Stimulated activated CD4-positive, alpha-beta T cell treated with anti-CD3 and anti-CD28 coated beads, Interleukin-12 subunit alpha, Interleukin-12 subunit beta, amount 100 ng/mL, for 4 hours (primary cell): ENCODE measurements at regions not wholly inside any gene's neighbourhood (a gene's known extent, or its start where the extent isn't known, plus 50 kb on each side); places are given as distances from the start of the nearest gene placed in this dataset.

Experiments
- DNase-seq: peaks from one replicate; pipeline ENCODE4 v3.0.0-alpha.2; 2020

DNA sequence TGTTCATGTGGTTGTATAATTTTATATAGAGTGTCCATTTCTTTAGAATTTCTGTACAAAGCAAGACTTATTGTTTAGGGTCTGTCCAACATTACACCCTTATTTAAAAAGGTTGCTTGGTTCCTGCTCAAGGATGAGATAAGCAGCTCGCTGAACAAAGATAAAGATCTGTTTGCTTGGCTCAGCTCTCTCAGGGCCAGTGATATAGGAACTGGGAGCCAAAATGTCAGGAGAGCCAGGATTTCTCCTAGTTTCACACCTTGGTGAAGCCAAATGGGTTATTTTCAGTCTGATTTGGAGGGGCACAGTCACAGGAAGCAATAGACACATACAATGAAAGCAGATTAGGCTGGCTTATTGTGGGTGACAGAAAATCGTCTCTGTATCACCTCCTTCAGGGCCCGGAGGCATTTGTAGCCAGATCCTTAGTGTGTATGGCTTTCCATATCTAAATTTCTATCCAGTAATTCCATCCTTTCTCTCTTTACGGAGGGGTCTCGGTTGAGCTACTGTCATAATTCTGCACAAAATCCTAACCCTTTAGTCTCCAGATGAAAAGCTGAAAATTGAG lies 396.4 kb downstream of the TMEM232 start:
- DNase-seq, result no peak

DNA sequence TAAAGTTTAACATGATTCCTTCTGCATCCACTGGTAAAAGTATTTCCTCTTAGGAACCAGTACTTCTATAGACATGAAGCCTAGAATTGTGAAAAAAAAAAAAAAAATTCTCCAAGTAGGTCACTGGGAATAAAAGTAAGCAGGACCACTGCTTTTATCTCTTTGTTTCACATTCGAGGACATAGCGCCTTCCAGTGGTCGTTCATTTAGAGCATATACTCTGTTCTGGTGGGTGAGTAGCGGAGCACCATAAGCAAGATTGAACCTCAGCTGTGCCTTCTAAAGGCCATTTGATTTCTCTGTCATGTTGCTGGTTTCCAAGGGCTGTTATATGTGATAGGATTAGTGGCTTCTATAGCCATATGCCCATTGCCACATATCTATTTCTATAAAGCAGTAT lies 393.1 kb downstream of the TMEM232 start:
- no peak for DNase-seq

DNA sequence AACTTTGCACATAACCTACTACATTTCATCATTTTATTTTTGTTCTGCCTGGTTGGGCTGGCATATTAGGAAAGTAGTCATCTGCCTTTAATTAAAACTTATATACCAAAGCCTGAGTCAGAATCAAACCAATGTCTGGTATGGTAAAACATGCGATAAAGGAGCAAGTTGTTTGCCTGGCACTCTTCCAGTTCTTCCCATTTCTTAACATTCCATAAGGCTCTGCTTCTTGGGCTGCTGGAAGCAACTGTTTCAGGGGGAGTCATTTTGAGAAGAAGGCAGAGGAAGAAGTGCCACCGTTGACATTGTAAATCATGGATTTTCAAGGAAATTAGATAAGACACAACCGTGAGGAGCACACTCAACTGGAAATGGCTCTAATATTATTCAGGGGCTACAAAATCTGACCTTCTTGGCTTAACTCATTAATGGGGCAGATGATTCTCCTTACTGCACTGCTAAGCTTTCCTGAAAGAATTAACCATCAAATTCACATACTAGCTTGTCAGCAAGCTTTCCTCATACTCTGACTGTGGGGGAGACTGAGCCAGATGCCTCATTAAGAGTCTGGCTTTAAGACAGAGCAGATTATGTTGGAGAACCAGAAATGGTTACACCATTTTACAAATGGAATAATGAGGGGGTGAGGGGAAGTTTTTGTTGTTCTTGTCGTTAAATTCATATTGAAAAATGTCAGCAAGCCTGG lies 391.0 kb downstream of the TMEM232 start:
- no peak for DNase-seq

DNA sequence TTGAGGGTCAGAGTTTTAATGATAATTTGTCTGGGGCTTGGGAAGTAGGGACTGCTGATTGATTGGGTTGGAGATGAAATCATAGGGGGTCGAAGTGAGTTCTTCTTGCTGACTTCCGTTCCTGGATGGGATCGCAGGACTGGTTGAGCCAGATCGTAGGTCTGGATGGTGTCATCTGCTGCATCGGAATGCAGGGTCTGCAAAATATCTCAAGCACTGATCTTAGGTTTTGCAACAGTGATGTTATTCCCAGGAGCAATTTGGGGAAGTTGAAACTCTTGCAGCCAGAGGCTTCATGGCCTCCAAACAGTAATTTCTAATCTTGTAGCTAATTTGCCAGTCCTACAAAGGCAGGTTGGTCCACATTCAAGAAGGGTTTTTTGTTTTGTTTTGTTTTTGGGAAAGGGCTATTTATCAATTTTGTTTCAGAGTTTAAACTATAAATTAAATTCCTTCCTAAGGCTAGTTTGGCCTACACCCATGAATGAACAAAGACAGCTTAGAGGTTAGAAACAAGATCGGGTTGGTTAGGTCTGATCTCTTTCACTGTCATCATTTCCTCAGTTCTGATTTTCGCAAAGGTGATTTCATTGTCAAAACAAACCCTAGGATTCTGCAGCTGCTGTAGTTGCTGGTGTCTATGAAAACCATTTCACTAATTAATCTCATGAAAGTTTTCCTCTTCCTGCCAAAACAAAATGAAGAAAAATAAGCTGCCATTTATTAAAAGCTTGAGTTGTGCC lies 388.0 kb downstream of the TMEM232 start:
- no peak for DNase-seq

DNA sequence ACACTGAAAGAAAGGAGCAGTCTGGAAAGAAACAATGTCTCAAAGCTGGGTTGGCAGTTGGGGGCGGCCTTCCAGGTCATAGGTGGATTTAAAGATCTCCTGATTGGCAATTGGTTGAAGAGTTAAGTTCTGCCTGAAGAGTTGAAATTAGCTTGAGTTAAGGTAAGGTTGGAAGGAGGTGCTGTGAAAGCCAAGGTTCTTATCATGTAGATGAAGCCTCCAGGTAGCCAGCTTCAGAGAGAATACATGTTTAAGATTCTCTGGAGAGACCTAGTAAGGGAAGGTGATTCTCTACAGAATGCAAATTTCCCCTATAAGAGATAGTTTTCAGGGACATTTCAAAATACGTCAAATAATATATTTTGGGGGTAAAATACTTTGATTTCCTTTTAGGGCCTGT lies 387.1 kb downstream of the TMEM232 start:
- DNase-seq, result no peak

DNA sequence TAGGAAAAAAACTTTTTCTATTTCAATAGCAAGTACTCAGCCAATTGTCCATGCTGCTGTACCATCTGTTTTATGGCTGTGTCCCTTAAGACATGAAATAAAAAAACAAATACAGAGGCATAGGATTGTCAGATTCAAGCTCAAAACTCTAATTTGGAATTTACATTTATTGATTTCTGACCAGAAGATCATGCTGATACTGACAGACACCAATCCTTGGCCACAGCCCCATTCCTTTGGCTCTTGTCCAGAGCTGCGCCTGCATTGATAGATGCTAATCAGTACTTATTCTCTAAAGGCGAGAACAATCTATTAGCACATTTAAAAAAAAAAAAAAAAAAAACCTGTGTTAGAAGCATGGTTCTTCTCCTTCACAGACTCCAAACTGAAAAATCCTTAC lies 384.6 kb downstream of the TMEM232 start:
- no peak for DNase-seq

DNA sequence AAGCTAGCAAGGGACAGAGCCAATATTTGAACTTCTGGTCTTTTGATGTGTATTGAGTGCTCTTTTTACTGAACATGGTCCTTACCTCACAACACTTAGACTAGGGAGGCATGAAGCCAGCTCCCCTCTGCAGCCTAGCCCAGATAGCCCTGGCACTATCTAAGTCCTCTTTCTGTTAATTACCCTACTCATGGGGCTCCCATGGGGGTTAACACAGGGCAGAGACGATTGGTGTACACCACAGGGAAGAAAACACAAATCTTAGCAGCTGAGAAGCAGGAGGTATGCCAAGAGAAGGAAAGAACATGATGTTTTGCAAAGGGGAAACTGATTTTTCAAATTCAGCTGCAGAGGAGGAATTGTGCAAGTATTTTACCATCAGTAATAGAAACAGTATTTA lies 383.8 kb downstream of the TMEM232 start:
- no peak for DNase-seq

DNA sequence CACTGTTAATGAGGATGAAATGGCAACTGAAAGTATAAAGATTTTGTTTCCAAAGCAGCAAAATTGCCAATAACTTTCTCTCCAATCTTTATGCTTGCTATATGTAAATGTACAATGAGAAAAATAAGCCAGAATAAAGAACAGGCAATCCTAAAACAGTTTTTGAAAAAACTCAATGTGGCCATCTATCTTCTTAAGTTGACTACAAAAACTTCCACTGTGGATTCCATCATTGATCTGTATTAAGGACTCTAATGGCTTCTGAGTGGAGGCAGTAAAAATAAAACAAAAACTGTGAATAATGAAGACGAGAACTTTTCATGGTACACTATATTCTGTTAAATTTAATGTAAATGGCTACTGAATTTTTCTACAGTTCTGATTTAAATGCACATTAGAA lies 382.9 kb downstream of the TMEM232 start:
- DNase-seq, result no peak

DNA sequence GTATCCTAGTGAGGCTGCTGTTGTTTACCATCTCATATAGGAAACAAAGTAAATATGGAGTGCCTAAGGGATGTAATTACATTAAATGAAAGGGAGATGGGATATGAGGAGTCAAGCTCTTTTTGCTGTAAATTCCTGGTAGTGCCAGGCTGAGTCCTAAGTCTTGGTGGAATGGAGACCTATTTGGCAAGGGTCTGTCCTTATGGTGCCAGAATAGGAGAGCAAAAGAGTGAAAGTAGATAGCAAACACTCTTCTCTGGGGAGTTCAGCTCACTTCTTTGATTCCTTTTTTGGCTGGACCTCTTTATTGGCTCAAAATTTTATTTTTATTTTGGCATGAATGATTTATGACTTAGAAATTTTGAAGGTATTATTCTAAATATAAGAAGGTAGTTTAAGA lies 380.8 kb downstream of the TMEM232 start:
- DNase-seq, result no peak

DNA sequence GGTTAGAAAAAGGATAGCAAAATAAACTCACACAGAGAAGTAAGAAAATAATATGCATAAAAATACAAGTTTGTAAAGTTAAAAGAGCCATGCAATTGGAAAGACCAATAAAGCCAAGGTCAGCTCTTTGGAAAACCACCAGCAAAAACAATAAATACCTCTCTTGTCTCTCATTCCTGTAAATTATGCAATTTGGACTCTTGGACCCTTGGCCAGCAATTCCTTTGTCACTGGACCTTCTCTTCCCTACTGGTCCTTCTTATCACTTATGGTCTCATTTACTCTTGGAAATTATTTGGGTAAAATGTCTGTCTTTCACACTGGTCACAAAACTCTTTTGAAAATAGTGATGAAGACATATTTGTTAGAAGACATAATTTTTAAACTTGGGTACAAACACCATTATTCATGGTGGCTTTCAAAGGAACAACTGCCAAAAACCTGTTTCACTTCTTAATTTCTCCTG lies 379.5 kb downstream of the TMEM232 start:
- no peak for DNase-seq

DNA sequence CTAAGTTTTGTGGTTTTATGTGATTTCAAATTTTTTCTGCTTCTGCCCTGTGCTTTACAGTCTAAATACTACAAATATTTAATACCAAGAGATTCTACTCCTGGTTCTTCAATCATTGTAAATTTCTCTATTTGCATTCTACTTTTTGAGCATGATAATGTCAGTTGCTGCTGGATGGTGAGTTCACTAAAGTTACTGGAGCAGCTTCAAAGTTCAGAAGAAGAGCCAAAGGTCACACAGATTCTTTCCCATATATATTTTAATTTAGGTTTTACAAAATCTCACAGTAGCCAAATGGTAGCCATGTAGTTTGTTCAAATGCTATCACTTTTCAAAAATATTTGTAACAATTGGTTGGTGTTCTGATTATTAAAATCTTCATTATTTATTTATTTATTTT lies 378.7 kb downstream of the TMEM232 start:
- DNase-seq, result no peak

DNA sequence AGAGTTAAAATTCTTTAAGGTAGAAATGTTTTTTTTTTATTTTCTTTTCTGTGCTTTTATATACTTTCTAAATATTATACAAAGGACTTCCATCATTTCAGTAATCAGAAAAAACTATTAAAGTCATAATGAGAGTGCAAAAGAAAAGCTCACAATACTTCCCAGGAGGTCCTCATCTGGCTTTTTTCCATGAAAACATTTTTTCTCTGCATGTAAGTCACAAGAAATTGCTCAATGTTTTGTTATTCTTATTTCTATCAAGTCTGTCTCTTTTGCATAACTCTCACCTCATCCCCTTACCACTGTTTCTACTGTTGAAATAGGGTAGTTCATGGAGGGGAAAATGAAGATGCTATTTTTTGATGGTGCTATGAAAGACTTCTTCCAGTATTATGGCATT lies 375.0 kb downstream of the TMEM232 start:
- DNase-seq, result no peak

DNA sequence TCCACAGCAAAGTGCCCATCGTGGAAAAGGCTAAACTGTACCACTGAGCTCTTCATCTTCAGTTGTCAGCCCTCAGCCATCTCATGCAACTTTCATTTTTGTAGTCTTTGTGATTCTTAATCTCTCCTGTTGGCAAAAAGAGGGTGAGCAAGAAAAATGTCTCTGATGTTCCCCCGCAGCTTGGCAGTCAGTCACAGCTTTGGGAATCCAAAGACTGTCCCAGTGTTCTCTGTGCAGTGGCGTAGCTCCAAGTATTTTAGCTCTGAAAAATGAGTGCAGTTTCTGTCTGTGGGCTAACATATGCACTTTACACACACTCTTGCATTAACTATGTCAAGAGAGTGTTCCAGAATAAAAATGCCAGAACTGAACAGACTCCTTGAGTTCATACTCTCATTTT lies 372.2 kb downstream of the TMEM232 start:
- DNase-seq, result no peak

DNA sequence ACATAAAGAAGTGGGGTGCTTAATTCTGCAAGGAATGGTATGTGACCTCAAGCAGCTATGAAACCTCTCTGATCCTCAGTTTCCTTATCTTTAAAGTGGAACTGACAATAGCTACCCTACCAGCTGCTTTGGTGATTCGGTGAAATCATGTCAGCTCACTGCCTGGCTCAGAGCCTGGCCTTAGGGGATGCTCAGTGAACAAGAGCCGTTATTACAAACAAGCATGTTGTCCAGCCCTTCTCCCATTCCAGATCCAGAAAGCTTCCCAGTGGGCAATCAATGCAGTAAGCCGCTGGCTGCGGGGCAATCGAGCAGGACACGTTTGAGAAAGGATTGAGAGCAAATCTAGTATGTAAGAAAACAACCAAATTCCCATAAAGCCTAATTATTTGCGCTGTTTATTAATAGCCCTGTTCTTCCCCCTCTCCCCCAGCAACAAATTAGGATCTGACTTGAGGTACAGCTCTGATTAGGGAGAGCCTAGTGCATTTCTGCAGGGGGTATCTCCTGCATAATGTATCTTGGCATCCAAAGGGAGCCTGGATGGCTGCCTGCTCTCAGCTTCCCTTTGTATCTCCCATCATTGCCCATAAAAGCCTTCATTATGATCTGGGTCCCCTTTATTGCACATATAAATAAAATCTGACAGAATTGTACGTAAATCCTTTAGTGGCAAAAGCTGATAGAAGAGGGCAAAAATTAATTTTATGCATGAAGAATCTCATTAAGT lies 371.4 kb downstream of the TMEM232 start:
- DNase-seq, result no peak

DNA sequence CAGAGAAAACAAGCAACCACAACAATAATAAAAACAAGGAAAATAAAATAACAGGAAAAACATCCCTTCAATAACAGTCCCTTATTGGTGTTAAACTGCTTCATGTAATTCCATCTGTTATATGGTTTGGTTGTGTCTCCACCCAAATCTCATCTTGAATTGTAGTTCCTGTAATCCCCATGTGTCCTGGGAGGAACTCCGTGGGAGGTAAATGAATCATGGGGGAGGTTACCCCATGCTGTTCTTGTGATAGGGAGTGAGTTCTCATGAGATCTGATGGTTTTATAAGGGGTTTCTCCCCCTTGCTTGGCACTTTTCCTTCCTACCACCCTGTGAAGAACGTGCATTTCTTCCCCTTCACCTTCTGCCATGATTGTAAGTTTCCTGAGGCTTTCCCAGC lies 369.8 kb downstream of the TMEM232 start:
- no peak for DNase-seq

DNA sequence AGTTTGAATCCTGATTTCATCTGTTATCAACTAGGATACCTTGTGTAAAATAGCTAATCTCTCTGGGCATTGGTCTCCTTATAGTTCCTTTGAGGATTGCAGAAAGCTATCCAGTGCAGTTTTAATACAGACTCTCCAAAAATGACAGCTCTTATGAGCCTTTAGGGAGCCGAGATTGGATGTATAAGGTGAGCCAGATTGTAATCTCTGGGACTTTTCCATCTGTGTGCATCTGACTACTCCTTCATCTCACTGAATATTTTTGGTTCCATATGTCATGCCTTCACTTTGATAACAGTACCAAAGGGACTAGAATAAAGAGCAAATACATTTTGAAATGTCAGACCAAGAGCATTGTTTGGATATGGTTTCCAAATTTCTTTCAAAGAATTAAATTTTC lies 367.2 kb downstream of the TMEM232 start:
- no peak for DNase-seq

DNA sequence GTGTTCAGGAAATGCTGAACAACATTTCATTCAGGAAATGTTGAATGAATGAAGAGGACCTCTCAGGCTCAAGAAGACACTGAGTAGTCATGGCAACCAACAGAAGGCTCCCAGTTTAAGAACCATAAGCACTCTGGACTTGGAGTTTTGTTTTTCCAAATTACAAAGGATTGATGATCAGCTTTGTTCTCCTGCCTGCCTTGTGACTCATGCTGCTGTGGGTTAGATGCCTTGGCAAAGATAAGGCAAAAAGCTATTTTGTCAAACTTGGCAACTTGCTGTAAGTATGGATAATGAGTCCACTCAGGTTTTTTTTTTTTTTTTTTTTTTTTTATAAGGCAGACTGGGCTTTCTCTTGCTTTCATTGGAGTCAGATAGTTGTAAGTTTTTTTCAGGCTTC lies 365.0 kb downstream of the TMEM232 start:
- no peak for DNase-seq

DNA sequence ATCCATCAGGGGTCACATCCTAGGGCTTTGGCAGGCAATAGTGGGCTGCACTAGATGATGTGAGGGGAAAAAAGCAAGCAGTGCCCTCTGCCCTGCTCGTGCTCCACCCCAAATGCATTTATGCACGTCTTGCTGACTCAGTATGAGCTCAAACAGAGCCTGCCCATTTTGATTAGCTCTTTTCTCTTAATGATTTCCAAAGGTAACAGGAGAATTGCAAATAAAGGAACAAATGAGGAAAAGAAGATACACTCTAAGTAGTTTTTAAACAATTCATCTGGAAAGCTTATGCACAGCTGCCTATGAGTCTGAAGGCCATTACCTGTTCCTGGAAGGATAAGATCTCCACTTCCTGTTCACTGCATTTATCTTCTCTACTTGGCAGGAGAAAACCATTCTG lies 364.2 kb downstream of the TMEM232 start:
- DNase-seq, result no peak

DNA sequence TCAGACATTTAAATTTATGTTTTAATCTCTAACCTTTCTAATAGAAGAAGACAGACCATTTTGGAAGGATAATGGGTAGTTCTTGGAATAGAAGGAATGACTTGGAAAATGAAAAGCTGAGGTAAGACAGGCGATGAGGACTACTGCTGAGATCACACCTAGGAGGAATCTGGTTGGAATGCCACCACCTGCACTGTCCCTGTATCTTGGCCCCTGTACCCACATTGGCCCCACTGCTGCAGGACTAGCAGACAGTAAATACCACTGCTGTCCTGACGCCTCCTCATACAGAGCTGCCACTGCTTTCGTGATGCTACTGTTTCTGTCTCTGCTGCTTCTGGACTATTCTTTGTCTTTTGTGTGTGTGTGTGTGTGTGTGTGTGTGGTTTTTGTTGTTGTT lies 359.8 kb downstream of the TMEM232 start:
- DNase-seq, result no peak
